ENCODE measurements at regions not wholly inside any gene's neighbourhood (a gene's known extent, or its start where the extent isn't known, plus 50 kb on each side); places are given as distances from the start of the nearest gene placed in this dataset.

GRCh38 chr4:120431180-120431579 lies 364.5 kb upstream of the MAD2L1 start:
- no peak for DNase-seq (ENCODE audit: low read depth)

- DNase-seq (ENCODE audit: low read depth): no peak
Measured at GRCh38 chr4:120418146-120418545, 351.5 kb upstream of the MAD2L1 start.

GRCh38 chr4:120415896-120416295 lies 349.2 kb upstream of the MAD2L1 start:
- no peak for DNase-seq (ENCODE audit: low read depth)

- no peak for DNase-seq (ENCODE audit: low read depth)
Measured at GRCh38 chr4:120406960-120407359, 340.3 kb upstream of the MAD2L1 start.

GRCh38 chr4:120403296-120403695 lies 336.6 kb upstream of the MAD2L1 start:
- DNase-seq (ENCODE audit: low read depth): no peak

GRCh38 chr4:120400441-120400840 lies 333.8 kb upstream of the MAD2L1 start:
- DNase-seq (ENCODE audit: low read depth): no peak

GRCh38 chr4:120399826-120400225 lies 333.2 kb upstream of the MAD2L1 start:
- DNase-seq (ENCODE audit: low read depth): no peak

GRCh38 chr4:120395746-120396145 lies 329.1 kb upstream of the MAD2L1 start:
- DNase-seq (ENCODE audit: low read depth): no peak

GRCh38 chr4:120355881-120356280 lies 289.2 kb upstream of the MAD2L1 start:
- no peak for DNase-seq (ENCODE audit: low read depth)

GRCh38 chr4:120354381-120354780 lies 287.7 kb upstream of the MAD2L1 start:
- DNase-seq (ENCODE audit: low read depth): no peak

GRCh38 chr4:120353235-120353634 lies 286.6 kb upstream of the MAD2L1 start:
- DNase-seq (ENCODE audit: low read depth): no peak

- no peak for DNase-seq (ENCODE audit: low read depth)
Measured at GRCh38 chr4:120352739-120353138, 286.1 kb upstream of the MAD2L1 start.

GRCh38 chr4:120348948-120349347 lies 282.3 kb upstream of the MAD2L1 start:
- DNase-seq (ENCODE audit: low read depth): no peak

GRCh38 chr4:120348521-120348920 lies 281.9 kb upstream of the MAD2L1 start:
- DNase-seq (ENCODE audit: low read depth): no peak

GRCh38 chr4:120331486-120332370 lies 265.1 kb upstream of the MAD2L1 start:
- no peak for DNase-seq (ENCODE audit: low read depth)

GRCh38 chr4:120329386-120329785 lies 262.7 kb upstream of the MAD2L1 start:
- no peak for DNase-seq (ENCODE audit: low read depth)

- no peak for DNase-seq (ENCODE audit: low read depth)
Measured at GRCh38 chr4:120327276-120327675, 260.6 kb upstream of the MAD2L1 start.

- DNase-seq (ENCODE audit: low read depth): no peak
Measured at GRCh38 chr4:120319046-120319767, 252.6 kb upstream of the MAD2L1 start.

GRCh38 chr4:120318196-120318846 lies 251.7 kb upstream of the MAD2L1 start:
- no peak for DNase-seq (ENCODE audit: low read depth)

- no peak for DNase-seq (ENCODE audit: low read depth)
Measured at GRCh38 chr4:120317713-120318112, 251.1 kb upstream of the MAD2L1 start.

GRCh38 chr4:120316416-120316815 lies 249.8 kb upstream of the MAD2L1 start:
- DNase-seq (ENCODE audit: low read depth): no peak

GRCh38 chr4:120314969-120315368 lies 248.3 kb upstream of the MAD2L1 start:
- no peak for DNase-seq (ENCODE audit: low read depth)

GRCh38 chr4:120304801-120305200 lies 238.2 kb upstream of the MAD2L1 start:
- no peak for DNase-seq (ENCODE audit: low read depth)

Measured in GM04503 (cell line).